Pancreas (tissue), 10 donors: ENCODE measurements at regions not wholly inside any gene's neighbourhood (a gene's known extent, or its start where the extent isn't known, plus 50 kb on each side); places are given as distances from the start of the nearest gene placed in this dataset.

Experiments
- ATAC-seq, 4 donors: fragments of 200-7000 bp; cut with Tn5 transposase; one replicate each; pipeline versions ENCODE4 v1.8.0 to v1.9.1; 2020; ENCODE audit warnings: mild to moderate bottlenecking in 4 of 4, moderate library complexity in 4 of 4
- DNase-seq, 6 donors: peaks; one replicate each; pipeline ENCODE4 v3.0.0-alpha.2; 2020
- FAIRE-seq: peaks from 2 replicates; lab custom pipeline; 2012; peaks lifted over from hg19 to GRCh38; lab: Jason Lieb, UNC
- H3K27ac ChIP-seq, 4 donors: fragments of 200-600 bp; sonication (generic); 1 replicate in 3 of 4; 2 replicates in 1 of 4; pipeline versions ENCODE4 v1.5.0 to v1.8.0; 2020
- H3K27me3 ChIP-seq, 4 donors: fragments of 200-600 bp; one replicate each; pipeline ENCODE4 v1.8.0; 2021
- H3K36me3 ChIP-seq, 3 donors: fragments of 200-600 bp; sonication (generic) in 1 of 3; one replicate each; pipeline versions ENCODE4 v1.5.0 to v1.8.0; 2020 to 2021
- H3K4me1 ChIP-seq, 3 donors: fragments of 200-600 bp; one replicate each; pipeline ENCODE4 v1.8.0; 2021
- H3K4me3 ChIP-seq, 4 donors: fragments of 200-600 bp; sonication (generic) in 2 of 4; one replicate each; pipeline versions ENCODE4 v1.5.0 to v1.8.0; 2020 to 2021
- H3K9me3 ChIP-seq, 4 donors: fragments of 200-600 bp; one replicate each; pipeline ENCODE4 v1.8.0; 2021
- WGBS, 2 donors: extraction: QIAGEN DNeasy Blood & Tissue Kit; methylation state at CpG; one replicate each; pipeline ENCODE4 v1.1.7; 2013; 5-methylcytosine and 5-hydroxymethylcytosine counted together
- intact Hi-C, 3 donors: fragments of 100-400 bp; cut with DNase I; formaldehyde crosslinking; loops; one replicate each; pipeline versions ENCODE4 v1.11.1 to v1.14.2; 2022
- TF ChIP-seq, protein P1 (sequence below), 4 donors: fragments of 200-600 bp; sonication (generic) in 3 of 4; IDR thresholded peaks; one replicate each; pipeline versions ENCODE4 v1.5.0 to v1.8.0; 2021; ENCODE audit warnings: antibody characterized with exemption in 4 of 4
- donor health status: healthy with polysubstance abuse.
- donor health status: DM: no; HTN: no; CAD: no; lungs with moderate emphysema.
- donor health status: DM: no; HTN: no; CAD: no.
- donor health status: control.
- donor health status: control.
- donor health status: Bipolar disorder and iron deficiency.
- donor health status: DM: yes; HTN: yes; CAD: no.
- donor health status: DM: no; HTN: no; CAD: no.
- donor health status: DM: no; HTN: no; CAD: no.
- donor health status: DM: yes; HTN: yes; CAD: no.

DNA sequence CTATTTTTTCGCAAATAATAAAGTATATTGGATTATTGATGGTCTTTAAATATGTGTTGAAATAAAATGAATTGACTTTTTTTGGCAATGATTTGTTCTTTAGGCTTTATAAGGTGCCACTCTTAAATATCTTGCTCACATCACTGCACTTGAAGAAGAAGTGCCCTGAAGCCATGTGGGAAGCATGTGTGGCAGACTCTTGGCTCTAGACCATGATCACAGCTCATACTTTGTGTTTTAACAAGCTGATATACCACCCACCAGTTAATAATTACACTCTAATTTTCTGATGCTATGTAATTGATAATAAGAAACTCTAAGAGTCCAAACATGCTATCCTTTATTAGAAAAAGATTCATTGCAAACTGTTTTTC is 52.1 kb upstream of the TGFBR2 start:
- FAIRE-seq (no peak), ATAC-seq (no peak), DNase-seq (no peak)
- Histone ChIP-seq H3K4me3 (no peak overlapping the region), H3K36me3 (no peaks in the 10 kb centered on the region), H3K27me3 (no peaks in the 10 kb centered on the region), H3K9me3 (no peaks in the 10 kb centered on the region), H3K4me1 (no peaks in the 10 kb centered on the region), H3K27ac (no peak overlapping the region)
- WGBS, 2 donors: 93 to 98% methylated on average over 1 of the region's 1 CpG
- TF ChIP-seq, protein P1, sequence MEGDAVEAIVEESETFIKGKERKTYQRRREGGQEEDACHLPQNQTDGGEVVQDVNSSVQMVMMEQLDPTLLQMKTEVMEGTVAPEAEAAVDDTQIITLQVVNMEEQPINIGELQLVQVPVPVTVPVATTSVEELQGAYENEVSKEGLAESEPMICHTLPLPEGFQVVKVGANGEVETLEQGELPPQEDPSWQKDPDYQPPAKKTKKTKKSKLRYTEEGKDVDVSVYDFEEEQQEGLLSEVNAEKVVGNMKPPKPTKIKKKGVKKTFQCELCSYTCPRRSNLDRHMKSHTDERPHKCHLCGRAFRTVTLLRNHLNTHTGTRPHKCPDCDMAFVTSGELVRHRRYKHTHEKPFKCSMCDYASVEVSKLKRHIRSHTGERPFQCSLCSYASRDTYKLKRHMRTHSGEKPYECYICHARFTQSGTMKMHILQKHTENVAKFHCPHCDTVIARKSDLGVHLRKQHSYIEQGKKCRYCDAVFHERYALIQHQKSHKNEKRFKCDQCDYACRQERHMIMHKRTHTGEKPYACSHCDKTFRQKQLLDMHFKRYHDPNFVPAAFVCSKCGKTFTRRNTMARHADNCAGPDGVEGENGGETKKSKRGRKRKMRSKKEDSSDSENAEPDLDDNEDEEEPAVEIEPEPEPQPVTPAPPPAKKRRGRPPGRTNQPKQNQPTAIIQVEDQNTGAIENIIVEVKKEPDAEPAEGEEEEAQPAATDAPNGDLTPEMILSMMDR (IDR thresholded peaks at IDR 0.05): no peak
- intact Hi-C loops: no loop called here

DNA sequence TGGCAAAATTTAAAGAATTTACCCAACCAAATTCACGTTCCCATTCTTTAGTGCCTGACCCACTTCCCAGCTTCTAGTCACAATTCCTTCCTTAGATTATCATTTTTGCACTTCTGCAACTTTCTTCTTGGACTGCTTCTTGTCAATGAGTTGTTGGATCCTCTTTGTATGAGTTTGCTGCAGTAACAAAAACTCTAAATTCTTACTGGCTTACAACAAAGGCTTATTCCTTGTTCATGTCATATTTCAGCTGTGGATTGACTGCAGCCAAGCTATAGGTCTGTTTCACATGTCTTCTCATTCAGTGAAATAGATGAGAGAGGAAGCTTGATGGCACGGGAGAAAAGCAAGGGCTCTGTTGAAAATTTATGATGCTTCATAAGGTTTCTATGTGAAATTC is 50.4 kb upstream of the TGFBR2 start:
- intact Hi-C loops: no loop called here
- ATAC-seq (no peak), FAIRE-seq (no peak), DNase-seq (no peak)
- no peaks in the 10 kb centered on the region for H3K36me3 ChIP-seq
- H3K27me3 ChIP-seq: no peaks in the 10 kb centered on the region
- no peaks in the 10 kb centered on the region for H3K9me3 ChIP-seq
- 92 to 94% methylated on average over 2 of the region's 2 CpGs for WGBS, 2 donors
- no peak overlapping the region for H3K27ac ChIP-seq
- H3K4me1 ChIP-seq: no peaks in the 10 kb centered on the region
- TF ChIP-seq, protein P1 (IDR thresholded peaks at IDR 0.05): no peak
- H3K4me3 ChIP-seq: no peak overlapping the region
